ENCODE measurements at regions not wholly inside any gene's neighbourhood (a gene's known extent, or its start where the extent isn't known, plus 50 kb on each side); places are given as distances from the start of the nearest gene placed in this dataset.

DNA sequence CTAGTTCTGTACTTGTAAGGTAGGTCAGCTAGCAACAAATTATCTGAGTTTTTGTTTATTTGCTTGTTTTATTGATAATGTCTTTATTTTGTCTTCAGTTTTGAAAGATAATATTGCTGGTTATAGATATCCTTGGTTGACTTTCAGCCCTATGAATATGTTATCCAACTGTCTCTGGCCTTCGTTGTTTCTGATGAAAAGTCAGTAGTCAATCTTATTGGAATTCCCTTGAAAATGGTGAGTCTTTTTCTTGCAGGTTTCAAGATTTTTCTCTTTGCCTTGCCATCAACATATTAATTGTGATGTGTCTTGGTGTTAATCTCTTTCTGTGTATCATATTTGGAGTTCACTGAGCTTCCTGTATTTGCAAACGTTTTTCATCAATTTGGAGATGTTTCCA, 113.1 kb upstream of the NEIL3 start:
- TF ChIP-seq, protein P1, sequence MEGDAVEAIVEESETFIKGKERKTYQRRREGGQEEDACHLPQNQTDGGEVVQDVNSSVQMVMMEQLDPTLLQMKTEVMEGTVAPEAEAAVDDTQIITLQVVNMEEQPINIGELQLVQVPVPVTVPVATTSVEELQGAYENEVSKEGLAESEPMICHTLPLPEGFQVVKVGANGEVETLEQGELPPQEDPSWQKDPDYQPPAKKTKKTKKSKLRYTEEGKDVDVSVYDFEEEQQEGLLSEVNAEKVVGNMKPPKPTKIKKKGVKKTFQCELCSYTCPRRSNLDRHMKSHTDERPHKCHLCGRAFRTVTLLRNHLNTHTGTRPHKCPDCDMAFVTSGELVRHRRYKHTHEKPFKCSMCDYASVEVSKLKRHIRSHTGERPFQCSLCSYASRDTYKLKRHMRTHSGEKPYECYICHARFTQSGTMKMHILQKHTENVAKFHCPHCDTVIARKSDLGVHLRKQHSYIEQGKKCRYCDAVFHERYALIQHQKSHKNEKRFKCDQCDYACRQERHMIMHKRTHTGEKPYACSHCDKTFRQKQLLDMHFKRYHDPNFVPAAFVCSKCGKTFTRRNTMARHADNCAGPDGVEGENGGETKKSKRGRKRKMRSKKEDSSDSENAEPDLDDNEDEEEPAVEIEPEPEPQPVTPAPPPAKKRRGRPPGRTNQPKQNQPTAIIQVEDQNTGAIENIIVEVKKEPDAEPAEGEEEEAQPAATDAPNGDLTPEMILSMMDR (conservative IDR thresholded peaks at IDR 0.05; ENCODE audit: low read length), result no peak
- TF ChIP-seq EZH2phosphoT487 (IDR thresholded peaks at IDR 0.05; ENCODE audit: borderline replicate concordance, low read depth, low read length), result no peak
